NCI-H748 treated with DMSO at 0.1 percent for 48 hours (cell line): ENCODE measurements at regions not wholly inside any gene's neighbourhood (a gene's known extent, or its start where the extent isn't known, plus 50 kb on each side); places are given as distances from the start of the nearest gene placed in this dataset.

Source experiments
- DNase-seq: peaks from one replicate; lab custom pipeline; 2025; lab: John Stamatoyannopoulos, UW

GRCh38 chr11:70872955-70873735 is 379.2 kb downstream of the SHANK2 start:
- DNase-seq: peak; percentile 85

DNA sequence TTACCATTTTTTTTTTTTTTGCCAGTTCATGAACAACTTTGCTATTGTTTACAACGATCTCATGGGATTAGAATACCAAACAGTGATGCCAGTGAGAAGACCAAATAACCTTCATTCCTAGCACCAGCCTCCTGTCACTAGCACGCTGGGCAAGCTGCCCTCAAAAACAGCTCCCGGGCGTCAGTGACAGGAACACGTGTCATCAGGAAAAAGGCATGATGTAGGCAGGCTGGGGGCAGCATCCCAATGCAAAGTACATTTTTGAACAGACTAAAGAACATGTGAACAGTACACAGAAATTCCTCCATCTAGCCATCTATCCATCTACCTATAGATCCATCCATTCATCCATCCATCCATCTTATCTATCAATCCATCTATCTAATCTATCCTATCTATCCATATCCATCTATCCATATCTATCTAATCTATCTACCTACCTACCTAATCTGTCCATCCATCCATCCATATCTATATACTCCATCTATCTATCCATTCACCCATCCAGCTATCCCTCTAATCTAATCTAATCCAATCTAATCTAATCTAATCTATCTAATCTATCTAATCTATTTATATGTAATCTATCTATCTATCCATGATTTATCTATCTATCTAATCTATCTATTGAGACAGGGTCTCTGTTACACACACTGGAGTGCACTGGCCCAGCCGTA is 378.5 kb downstream of the SHANK2 start:
- DNase-seq: no peak

DNA sequence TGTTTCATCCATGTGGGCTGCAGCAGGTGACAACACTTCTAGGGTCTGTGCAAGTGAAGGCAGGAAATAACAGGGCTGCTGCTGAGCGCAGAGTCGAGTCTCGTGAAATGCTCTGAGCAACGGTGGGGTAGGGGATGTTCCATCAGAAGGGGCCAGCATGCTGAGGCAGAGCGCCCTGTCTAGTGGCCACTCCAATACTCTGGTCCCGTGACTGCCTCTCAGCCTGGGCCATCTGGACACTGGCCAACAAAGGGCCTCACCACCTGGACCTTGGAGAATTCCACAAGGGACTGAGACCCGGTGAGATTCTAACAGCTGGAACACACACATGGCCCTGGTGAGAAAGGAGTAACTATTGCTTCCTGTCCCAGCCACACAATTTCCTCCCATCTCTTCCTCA is 375.7 kb downstream of the SHANK2 start:
- DNase-seq: no peak

DNA sequence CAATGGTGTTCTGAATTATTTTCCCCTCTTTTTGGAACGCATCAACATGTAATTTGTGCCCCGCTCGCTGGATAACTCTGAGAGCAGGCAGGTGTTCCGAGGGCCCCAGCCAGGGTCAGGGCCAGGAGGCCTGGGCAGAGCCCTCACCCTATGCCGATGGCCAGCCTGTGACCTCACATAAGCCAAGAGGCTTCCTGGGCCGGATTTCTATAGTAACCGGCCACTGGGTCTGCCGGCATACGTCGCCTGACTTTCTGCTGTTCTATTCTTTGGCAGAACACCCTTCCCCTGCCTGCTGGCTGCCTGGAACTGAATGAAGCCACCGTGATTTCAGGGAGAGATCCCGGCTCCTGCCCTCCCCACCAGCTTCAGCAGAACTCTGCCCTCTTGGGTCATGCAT is 375.2 kb downstream of the SHANK2 start:
- no peak for DNase-seq

- DNase-seq: no peak
Observed at GRCh38 chr11:70878366-70878765, 374.0 kb downstream of the SHANK2 start.

- DNase-seq: no peak
Observed at GRCh38 chr11:70879601-70880285, 372.6 kb downstream of the SHANK2 start.

DNA sequence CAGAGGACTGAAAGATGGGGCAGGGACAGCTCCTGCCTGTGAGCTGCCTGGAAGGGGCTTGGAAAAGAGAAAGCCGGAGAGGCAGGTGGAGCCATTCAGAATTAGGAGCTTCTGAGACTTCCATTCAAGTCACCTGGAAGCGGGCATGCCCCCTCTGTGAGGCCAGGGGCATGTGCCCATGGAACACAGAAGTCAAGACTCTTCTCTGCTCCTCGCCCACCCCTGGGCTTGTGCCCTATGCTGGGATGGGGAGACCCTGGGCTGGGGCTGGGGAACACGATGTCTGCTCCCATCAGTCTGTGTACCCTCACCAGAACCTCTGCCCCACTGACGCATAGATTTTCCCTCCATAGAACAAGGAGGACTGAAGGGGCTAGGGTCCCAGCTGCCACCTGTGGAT is 372.0 kb downstream of the SHANK2 start:
- no peak for DNase-seq

DNA sequence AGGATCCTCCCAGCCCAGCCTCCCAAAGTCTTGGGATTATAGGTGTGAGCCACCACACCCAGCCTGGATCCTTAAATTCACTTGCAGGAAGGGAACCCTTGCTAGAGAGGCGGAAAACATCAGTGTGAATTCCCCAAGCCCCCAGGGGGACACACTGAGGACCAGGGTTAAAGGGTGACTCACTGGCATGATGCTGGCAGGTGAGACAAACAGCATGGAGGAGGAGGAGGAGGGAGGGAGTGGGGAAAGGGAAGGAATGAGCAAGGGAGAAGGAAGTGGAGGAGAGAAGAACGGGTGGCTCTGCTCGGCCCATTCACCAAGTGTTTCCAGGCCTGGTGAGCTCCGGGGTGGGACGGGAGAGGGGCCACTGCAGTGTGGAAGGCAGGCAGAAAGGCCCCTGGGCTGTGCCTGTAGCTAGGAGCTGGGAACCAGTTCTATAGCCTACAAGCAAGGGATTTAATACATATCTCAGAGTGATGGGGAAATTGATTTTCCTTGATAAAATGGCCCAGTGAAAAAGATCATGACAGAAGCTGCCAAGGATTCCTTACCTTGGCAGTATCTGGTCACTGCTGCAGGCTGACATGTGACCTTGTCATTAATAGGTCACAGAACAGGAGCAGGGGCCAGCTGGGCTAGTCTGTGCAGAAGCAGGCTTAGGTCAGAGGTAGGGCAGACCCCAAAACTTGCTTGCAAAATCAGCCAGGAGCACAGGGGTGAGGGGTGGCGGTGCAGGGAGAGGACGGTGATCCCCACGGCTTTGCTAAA is 370.2 kb downstream of the SHANK2 start:
- DNase-seq: no peak

- DNase-seq: no peak
Observed at GRCh38 chr11:70882716-70883085, 369.7 kb downstream of the SHANK2 start.

DNA sequence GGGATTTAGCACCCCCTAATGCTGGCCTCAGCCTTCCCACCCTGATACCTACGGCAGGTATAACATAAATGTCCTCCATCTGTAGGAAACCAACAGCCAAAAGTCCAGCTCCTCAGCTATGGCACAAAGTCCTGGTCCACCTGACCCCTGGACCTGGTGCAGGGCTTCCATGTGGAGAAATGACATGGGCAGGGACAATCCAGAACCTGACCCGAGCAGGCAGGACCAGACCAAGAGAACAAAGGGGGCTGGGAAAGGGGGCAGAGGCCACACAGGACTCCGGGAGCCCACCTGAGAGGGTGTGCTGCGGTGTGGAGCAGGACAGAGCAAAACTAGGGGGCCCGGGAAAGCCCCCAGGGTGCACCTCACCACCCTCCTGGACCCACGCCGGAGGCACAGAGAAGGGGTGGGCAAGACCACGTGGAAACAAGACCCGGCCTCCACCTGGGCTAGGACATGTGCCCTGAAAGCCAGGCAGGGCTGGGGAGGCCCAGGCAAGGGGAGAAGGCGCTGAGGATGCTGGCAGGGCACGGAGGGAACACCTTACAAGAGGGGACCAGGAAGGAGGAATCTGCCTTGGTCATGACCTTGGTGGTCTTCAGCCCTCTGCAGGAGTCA is 368.9 kb downstream of the SHANK2 start:
- no peak for DNase-seq

- DNase-seq: no peak
Observed at GRCh38 chr11:70883973-70884623, 368.3 kb downstream of the SHANK2 start.

GRCh38 chr11:70885281-70886231 is 366.8 kb downstream of the SHANK2 start:
- DNase-seq: peak; percentile 88

GRCh38 chr11:70886256-70886655 is 366.1 kb downstream of the SHANK2 start:
- no peak for DNase-seq

DNA sequence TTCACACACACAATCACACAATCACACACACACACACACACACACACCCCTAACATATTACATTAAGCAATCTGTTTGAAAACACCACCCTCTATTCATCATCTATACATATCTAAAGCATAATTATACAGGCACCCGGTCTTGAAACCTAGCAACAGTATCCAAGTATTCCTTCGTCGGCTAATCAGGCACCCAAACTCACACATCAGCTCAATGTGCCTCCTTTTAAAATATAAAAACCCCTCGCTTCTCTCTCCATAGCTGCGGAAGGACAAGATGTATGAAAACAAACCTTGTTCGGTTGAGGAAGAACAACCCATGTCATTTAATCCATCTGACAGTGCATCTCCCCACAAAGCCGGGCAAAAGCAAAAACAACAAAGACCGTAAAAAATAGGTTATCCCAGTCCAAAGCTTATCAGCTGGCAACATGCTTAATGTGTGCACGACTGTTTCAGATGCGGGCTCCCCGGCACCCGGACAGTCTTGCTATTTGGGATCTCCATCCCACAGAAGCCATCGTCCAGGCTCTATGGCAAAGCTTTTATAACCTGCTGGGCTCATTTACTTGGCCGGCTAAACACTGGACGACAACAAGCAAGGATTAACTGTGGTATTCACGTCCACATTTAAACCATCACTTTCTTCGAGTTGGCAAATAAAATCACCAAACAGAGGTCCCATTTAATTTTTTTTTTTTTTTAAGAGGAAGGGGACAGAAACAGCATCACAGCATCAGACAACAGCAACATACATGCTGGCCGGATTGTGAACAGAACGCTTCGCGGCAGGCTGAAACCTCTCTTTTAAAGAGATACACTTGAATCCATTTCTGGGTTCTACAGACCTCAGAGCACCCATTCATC is 365.5 kb downstream of the SHANK2 start:
- DNase-seq: peak; percentile 78

GRCh38 chr11:70887542-70887827 is 364.9 kb downstream of the SHANK2 start:
- no peak for DNase-seq

GRCh38 chr11:70888061-70888460 is 364.3 kb downstream of the SHANK2 start:
- DNase-seq: no peak

- DNase-seq: no peak
Observed at GRCh38 chr11:70889411-70889810, 363.0 kb downstream of the SHANK2 start.

DNA sequence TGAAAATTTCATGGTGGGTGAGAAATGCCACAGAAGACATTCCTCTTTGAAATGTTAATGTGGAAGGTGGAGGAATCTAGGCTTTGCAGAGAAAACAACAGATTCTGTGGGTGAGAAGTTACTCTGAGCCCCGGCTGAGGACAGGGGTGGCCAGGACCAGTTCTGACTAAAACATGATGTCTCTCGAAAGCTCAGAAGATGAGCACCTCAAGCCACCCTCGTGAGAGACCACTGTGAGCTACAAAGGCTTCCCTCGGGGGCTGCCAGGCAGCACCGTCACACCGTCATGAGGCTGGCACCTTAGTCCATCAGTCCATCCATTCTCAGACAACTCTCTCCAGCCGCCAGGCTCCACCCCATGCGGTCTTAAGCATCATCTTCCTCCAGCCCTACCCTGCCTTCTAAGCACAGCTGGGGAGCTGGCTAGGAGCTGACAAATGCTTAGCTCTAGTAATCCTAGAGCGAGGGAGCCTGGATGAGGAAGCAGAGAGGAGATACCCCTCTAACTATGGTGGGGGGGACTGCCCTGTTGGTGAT is 360.5 kb downstream of the SHANK2 start:
- DNase-seq: no peak

DNA sequence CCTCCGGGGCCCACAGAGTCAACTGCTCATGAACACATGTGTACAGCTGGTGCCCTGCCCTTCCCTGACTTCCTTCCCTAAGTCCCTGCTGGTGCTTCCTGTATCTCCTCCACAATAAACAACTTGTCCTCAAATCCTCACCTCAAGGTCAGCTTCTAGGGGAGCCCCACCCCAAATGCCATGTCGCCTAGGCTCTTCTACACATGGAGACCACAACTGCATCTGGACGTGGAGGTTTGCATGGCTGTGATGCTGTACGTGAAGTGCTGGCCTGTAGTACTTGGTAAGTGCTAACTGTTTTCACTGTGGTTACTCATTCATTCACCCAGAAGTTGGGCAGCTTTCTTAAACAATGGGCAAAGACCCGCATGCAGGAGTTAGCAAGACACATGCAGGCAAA is 359.5 kb downstream of the SHANK2 start:
- no peak for DNase-seq
